Stimulated activated CD8-positive, alpha-beta memory T cell treated with anti-CD3 and anti-CD28 coated beads, Interleukin-15, amount 100 ng/mL, for 48 hours (primary cell): ENCODE measurements at regions not wholly inside any gene's neighbourhood (a gene's known extent, or its start where the extent isn't known, plus 50 kb on each side); places are given as distances from the start of the nearest gene placed in this dataset.

Experiments used
- DNase-seq, 2 donors: peaks; one replicate each; pipeline ENCODE4 v3.0.0-alpha.2; 2020; ENCODE audit warnings: low read depth in 2 of 2

DNA sequence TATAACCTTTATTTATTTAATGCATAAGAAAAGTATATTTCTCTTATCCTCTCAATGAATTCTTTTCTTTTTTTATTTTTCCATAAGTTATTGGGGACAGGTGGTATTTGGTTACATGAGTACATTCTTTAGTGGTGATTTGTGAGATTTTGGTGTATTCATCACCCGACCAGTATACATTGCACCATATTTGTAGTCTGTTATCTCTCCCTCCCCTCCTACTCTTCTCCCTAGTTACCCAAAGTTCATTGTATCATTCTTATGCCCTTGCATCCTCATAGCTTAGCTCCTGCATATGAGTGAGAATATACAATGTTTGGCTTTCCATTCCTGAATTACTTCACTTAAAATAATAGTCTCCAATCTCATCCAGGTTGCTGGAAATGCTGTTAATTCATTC lies 1900.0 kb upstream of the SEL1L start:
- no peak for DNase-seq

DNA sequence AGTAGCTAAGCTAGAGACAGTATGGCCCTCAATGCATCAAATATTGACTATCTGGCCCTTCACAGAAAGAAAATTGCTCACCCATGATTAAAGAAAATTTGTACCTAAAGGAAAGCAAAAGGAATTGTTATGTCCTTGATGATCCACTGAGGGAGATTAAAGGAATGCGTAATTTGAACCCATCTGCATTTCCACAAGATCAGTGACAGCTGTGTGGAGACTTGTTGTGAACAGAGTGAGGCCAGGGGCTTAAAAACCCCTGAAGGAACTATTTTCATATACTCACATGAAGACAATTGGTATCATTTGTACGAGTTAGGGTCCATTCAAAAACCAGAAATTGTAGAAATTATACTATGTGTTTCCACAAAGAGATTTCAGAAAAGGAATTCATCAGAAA lies 1908.1 kb upstream of the SEL1L start:
- DNase-seq, result no peak

DNA sequence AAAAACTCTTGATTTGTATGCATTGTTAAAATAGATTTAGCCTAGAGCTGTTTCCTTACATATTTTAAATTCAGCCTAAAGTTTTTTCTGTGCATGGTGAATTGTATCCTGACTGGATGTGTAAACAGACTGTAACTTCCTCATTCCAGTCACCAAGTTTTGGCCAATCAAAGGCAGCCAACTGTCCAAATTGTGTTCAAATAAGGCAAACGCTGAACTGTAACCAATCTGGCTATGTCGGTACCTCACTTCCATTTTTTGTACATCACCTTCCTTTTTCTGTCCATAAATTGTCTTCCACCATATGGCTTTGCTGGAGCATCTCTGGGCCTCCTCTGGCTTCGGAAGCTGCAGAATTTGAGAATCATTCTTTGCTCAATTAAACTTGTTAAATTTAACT lies 1921.9 kb upstream of the SEL1L start:
- DNase-seq, result no peak

DNA sequence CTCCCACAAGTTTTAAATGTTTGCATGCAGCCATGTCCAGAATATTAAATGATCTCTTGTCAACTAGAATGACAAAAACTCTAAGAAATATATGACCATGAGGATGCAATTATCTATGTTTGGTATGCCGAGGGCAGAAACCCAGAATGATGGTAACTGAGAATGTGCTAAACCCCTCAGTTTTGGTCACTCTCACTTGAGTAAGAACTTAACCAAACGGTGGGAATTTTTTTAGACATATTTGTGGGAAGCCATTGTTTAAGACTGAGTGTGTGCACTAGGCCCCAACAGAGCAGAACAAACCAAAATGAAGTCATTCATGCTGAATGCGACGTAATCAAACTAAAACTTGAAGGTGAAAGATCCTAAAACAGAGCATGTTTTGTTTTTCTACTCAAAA lies 1927.9 kb upstream of the SEL1L start:
- DNase-seq, result no peak

DNA sequence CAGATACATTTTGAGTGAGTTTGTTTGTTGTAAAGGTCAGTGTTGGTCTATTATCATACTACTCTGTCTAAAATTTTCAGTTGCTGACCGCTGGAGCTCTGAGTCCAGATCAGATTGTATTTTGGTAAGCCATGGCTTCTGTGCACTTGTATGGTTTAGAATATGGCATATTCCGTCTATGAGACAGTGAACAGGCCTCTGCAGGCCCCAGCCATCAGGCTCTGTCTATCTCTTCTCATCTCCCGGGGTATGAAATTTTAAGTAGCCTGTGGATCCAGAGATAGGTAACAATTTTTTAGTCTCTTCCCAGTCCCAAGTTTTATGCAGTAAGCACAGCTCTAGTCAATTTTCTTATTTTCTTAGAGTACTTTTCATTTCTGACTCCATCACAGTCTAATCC lies 1929.1 kb upstream of the SEL1L start:
- no peak for DNase-seq

DNA sequence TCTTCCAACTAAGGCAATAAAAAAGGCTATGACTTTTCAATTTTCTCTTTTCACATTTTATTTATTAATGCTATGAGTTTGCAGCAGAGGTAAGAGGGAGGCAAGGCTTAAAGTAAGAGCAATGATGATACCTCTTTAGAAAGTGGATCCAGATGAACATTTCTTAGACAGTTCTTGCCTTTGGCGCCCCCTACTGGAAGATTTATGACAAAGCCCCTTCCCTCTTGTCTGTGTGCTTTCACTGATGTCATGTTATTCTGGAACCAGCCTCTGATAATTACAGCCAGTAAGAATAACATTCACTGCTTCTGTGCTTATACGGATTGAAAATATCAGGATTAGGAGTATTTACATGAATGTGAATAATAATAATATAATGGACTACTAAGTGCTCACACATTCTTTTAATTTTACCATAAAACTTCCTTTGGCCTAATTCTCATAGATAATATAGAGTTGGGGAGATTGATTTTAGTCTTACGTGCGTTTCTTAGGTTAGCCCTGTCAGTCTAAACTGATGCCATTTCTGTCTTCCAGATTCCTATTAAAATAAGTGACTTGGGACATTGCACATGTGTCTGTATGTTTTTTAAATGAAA lies 1929.9 kb upstream of the SEL1L start:
- DNase-seq, result no peak

DNA sequence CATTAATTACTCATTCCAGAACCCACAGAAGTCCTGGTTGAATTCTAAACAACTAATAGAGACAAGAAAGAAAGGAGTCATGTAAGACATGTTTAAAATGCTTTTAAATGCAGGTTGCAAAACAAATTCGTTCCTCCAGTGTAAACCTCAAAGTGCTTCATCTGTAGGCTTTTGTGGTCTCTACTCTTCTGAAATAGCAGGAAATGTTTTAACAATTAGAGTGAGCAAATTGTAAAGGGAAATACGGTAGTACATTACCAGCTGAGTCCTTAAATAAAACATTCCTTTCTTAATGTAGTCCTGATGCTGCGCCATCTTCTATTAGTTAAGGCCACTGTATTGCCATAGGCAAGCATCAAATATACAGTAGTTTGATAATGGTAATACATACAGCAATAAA lies 1934.2 kb upstream of the SEL1L start:
- DNase-seq, result no peak

DNA sequence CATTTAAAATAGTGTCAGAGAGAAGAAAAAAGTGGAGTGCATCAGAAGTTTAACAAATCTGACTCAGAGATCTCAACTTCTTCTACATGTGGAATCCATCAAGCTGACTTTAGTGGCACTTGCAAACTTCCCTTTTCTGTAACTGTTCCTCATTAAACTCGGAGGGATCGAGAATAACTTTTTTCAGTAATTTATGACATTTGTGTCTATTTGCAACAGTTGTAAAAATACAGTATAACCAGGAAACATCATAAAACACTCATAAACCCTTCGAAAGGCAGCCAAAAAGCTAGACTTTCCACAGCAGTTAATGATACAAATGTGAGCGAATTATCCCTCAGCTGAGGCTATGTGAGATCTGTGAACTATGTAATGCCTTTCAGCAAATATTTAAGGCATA lies 1936.8 kb upstream of the SEL1L start:
- DNase-seq, result no peak

DNA sequence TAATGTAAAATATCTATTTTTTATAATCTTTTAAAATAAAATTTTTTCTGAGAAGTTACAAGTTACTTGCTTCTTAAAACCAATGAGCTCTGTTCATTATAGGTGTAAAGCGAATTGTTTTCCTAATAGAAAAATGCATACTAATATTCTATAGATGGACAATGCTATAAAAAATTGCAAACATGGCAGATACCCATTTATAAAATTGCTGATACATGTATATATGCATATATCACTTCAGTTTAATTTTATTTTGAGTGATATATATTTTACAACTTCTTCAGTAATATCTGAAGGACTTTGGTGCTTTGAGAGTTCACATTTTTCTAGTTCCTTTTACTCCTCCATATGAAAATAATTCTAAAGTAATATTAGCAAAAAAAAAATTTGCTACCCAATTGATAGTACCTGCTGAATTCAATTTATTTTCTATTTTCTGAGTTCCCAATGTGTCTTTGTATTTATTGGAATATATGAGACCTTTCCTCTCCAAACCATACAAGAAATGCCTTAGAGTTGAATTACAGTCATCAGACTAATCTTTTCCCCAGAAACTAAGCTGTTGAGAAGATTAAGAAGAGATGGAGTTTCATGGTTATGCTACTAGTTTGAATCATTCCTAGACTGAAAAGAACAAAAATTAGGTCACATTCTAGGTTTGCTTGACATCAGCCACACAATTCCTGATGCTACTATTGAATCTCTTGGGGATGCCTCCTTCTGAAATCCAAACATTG lies 1937.5 kb upstream of the SEL1L start:
- no peak for DNase-seq

DNA sequence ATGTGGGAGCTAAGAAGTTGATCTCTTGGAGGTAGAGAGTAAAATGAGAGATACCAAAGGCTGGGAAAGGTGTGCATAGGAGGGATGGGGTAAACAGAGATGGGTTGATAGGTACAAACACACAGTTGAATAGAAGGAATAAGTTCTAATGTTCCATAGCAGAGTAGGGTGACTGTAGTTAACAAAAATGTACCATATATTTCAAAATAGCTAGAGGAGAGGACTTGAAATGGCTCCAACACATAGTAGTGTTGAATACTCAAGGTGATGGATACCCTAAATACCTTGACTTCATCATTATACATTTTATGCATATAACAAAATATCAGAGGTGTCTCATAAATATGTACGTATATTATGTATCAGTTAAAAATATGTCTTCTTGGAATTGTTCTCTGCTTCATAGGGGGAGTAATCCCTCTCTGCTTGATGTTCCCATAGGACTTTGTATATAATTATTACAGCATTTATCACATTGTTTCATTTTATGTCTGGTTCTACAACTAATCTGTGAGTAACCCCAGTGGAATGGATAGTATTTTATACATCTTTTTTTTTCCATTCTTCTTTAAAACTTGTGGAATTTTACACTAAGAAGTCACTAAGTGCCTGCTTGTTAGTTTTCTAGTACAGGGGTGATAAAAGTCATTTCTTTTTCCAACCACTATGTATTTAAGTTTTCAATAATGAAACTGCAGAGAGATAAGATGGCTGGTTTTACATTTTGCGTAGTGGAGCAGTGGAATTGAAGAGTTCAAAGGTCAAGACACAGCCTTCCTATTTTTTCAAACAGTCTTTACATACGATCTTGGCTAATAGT lies 1940.0 kb upstream of the SEL1L start:
- DNase-seq, result no peak

DNA sequence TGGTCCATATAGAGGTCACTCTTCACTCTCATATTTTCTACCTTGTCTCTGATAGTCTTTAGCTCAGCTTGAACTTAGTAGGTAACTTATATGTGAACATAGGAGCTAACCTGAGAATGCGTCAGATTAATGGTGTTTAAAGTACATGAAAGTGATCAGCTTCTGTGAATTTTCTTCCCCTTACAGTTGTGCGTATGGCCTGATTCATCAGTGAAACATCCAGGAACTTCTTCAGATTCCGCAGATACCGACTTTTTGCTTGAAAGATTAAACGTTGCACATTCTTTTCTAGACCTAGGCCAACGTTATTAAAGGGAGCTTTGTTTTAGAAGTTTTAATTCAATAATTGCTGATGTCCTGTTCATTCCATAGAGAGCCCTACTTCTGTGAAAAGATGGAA lies 1945.1 kb upstream of the SEL1L start:
- no peak for DNase-seq

DNA sequence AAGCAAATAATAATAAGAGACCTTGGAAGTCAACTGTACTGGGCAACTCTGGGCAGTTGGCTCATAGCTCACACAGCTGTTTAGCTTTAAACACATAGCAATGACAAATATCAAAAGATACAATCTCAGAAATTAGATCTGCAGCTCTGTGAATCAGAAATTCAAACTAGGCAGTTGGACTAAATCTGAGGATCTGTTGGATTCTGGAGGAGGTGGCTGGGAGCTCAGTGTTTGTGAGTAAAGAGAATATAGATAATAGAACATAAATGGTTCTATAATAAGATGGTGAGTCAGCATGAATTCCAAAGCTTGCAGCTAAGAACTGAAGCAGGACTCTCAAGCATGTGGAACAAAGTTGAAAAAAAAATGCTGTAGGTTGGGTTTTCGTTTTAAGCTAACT lies 1949.4 kb upstream of the SEL1L start:
- no peak for DNase-seq

DNA sequence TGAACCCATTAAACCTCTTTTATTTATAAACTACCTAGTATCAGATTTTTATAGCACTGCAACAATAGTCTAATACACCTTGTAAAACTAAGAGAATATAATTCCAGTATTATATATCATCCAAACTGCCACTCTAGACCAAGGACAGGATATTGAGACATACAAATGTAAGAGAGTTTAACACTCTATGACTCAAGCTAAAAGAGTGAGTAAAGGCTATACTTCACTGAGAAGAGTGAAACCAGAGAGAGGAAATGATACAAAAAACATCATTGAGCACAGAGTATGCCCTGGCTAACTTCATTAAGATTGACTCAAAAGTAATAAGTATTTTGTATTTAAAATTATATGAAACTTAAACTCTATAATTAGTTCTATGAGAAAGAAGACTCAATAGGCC lies 1951.9 kb upstream of the SEL1L start:
- DNase-seq, result no peak

DNA sequence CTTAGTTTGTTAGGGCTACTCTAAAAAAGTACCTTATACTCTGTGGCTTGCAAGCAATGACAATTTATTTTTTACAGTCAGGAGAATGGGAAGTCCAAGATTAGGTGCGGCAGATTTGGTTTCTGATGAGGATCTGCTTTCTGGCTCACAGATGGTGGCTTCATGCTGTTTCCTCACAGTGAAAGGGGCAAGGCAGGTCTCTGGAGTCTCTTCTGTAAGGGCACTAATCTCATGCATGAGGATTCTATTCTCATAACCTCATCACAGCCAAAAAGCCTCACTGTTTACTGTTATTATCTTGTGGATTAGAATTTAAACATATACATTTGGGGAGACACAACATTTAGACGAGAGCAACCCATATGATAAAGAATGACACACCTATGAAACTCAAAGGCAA lies 1957.4 kb upstream of the SEL1L start:
- DNase-seq, result no peak

DNA sequence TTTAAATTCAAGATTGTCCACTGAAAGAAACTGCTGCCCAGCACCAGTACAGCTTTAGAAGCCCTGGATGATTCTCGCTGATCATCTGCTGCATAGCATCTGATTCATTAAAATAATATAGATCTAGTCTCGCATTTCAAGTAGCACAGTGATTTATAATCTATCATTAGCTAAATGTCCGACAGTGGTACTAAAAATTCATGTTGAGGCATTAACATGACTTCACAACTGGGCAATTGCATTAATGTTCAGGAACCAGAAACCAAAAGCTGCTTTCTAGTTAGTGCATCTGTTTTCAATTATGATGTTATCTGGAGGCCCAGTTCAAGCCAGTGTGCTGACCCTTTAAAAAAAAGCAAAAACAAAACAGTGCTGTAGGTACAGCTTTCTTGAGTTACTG lies 1987.2 kb upstream of the SEL1L start:
- no peak for DNase-seq

DNA sequence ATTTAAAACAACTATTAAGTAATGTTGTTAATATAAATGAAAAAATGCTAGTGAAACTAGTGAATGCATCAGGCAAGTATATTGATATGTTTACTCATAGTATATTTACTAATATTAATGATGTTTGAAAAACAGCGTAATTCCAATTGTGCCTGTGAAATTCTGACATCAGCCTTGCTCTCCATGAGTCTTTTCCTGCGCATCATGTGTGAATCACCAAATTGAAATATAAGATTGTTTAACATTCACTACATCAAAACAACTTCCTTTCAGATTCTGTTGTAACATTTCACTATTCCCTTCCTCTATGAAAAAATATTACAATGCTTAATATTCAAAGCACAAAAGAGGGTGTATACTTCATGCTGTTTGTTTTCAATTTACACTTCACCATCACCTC lies 1995.9 kb upstream of the SEL1L start:
- no peak for DNase-seq

DNA sequence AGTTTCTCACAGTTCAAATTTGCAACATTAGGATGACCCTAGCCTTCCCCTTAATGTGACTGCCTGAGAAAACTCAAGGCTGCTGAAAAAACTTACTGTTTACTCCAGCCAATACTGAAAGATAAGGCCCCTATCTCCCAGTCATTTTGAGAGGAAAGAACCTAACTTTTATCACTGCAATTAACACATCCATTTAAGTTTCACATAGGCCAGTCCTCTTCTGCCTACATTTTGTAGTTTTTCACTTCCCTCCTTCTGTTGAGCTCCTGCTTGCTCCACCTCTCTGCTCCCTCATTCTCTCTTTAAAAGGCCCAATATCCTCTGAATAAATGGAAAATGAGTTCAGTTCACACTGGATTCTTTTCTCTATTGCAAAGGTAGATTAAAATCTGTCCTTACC lies 1996.2 kb upstream of the FLRT2 start:
- DNase-seq, result no peak

DNA sequence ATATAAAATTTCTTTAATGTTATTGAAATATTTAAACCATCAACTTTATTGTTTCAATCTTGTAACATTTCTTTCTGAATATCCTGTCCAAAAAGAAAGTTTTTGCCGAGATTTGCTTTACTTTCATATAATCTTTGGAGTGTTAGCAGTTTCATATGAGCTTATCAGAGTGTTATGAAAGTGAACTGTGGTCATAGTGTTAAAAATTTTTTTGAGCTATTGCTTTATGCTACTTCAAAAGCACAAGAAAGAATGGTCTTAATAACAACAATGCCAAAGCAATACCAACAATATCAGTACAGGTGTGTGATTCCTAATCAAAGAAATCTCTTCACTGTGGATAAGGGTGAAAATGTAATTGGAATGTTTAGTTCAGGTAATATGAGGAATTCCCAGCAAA lies 1994.9 kb upstream of the FLRT2 start:
- no peak for DNase-seq

DNA sequence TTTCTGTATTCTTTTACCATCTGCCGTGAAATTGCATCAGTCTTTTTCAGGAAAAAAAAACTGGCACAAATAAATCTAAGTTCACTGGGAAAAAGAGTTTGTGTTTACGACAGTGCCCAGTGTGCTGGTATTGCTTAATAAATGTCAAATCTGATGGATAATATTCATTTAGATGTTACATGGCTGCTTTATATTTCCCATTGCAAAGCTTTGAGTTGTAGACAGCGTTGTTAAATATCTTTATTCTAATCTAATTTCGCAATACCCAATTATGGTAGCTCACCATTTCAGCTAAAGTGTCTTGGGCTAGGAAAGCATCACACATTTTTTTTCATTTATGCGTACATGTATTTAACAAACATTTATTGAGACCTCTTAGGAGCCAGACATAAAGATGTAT lies 1994.5 kb upstream of the FLRT2 start:
- DNase-seq, result no peak

DNA sequence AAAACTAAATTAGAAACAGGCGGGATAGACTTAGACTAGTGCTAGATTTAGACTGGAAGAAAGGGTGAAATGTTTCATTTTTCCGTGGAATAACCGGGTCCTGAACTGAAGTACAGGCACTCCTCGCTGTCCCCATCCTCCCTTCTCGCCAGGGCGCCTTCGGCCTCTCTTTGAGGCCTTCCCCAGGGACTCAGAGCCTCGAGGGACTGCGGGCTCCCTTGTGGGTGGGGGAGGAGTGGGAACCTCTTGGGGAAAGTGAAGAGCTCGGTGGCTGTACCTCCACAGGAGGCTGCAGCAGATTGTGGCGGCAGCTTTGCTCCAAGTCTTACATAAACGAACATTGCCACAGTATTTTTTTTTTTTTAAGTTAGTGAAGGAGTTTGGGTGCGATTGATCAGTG lies 1988.8 kb upstream of the FLRT2 start:
- no peak for DNase-seq

DNA sequence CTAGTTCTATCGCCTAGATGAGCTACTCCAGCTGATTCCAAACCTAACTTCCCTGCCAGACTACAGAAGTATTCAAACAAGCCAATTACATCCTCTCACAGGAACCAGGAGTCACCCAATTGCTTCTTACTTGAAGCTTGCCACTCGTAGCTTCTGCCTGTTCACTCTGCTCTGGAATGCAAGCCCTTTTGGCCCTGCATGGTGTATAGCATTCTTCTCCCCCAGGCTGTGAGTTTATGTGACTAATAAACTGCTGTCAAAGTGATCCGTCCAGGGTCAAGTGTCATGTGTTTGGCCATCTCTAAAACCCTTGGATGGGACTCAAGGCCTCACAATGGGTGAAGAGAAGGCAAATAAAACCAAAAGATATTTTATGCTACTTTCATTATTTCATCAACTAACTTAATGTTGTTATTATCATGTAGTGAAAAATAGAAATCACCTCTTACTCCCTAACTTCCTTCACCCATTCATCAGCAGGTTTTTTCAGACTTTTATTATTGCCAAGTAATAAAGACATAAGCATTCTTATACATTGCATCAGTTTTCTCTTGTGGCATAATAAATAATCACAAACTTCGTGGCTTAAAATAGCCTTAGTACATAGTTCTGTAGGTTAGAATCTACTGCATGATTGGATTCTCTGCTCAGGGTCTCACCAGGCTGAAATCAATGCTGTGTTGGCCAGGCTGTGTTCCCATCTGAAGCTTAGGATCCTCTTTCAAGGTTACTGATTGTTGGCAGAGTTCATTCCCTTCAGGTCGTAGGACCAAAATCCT lies 1981.7 kb upstream of the FLRT2 start:
- no peak for DNase-seq

DNA sequence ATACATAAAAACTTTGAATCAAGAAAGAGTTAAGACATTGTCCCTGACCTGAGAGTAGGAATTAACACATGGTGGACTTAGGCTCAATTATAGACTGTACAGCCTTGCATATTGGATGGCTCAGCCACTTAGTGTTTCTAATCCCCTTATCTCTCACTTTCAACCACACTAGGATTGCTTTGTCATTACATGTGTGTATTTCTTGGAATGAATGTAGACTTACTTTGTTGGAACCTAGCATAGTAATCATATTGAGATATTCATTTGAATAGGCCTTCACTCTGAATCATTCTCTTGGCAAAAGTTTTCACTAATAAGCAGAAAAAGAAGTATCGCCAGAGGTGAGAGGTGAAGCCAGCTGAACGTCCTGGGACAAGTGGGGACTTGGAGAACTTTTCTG lies 1973.9 kb upstream of the FLRT2 start:
- no peak for DNase-seq
